Psoas muscle (tissue), 7 donors: ENCODE measurements at regions not wholly inside any gene's neighbourhood (a gene's known extent, or its start where the extent isn't known, plus 50 kb on each side); places are given as distances from the start of the nearest gene placed in this dataset.

ENCODE experiments used
- ATAC-seq, 4 donors: fragments of 200-7000 bp; cut with Tn5 transposase; one replicate each; pipeline ENCODE4 v1.9.1; 2020; ENCODE audit warnings: moderate library complexity in 3 of 4, mild to moderate bottlenecking in 2 of 4
- DNase-seq, 2 donors: peaks; one replicate each; pipeline ENCODE4 v3.0.0-alpha.2; 2020
- H3K27ac ChIP-seq: fragments of 200-600 bp; one replicate; pipeline ENCODE4 v1.8.0; 2022
- H3K27me3 ChIP-seq, 3 donors: fragments of 200-600 bp in 1 of 3; one replicate each; pipeline versions ENCODE4 v1.6.1 to v1.8.0; 2013 to 2022; ENCODE audit warnings: low read length in 2 of 3, mild to moderate bottlenecking in 2 of 3, moderate library complexity in 1 of 3; ENCODE audit not compliant: insufficient read depth in 3 of 3
- H3K36me3 ChIP-seq, 2 donors: fragments of 200-600 bp in 1 of 2; one replicate each; pipeline versions ENCODE4 v1.6.1 to v1.8.0; 2013 to 2022; ENCODE audit warnings: low read depth in 1 of 2, mild to moderate bottlenecking in 1 of 2, moderate library complexity in 1 of 2; ENCODE audit not compliant: insufficient read depth in 1 of 2
- H3K4me1 ChIP-seq: fragments of 200-600 bp; one replicate; pipeline ENCODE4 v1.8.0; 2022
- H3K4me3 ChIP-seq: fragments of 200-600 bp; one replicate; pipeline ENCODE4 v1.8.0; 2022; ENCODE audit warnings: mild to moderate bottlenecking
- H3K9me3 ChIP-seq: fragments of 200-600 bp; one replicate; pipeline ENCODE4 v1.8.0; 2022
- WGBS, 3 donors: extraction: QIAGEN DNeasy Blood & Tissue Kit; methylation state at CpG; one replicate each; pipeline versions ENCODE4 v1.1.6 to v1.1.7; 2013; 5-methylcytosine and 5-hydroxymethylcytosine counted together
- intact Hi-C, 2 donors: fragments of 100-400 bp; cut with DNase I; formaldehyde crosslinking; loops; one replicate each; pipeline versions ENCODE4 v1.11.0 to v1.14.2; 2022
- TF ChIP-seq, protein P1 (sequence below): fragments of 200-600 bp; IDR thresholded peaks from one replicate; pipeline ENCODE4 v1.8.0; 2022; ENCODE audit warnings: antibody characterized with exemption
- donor health status: healthy with polysubstance abuse.
- donor health status: DM: no; HTN: no; CAD: no; lungs with moderate emphysema.
- donor health status: Bipolar disorder and iron deficiency.
- donor health status: healthy.
- donor health status: DM: yes; HTN: yes; CAD: no.
- donor health status: DM: no; HTN: no; CAD: no.
- donor health status: DM: yes; HTN: yes; CAD: no.

DNA sequence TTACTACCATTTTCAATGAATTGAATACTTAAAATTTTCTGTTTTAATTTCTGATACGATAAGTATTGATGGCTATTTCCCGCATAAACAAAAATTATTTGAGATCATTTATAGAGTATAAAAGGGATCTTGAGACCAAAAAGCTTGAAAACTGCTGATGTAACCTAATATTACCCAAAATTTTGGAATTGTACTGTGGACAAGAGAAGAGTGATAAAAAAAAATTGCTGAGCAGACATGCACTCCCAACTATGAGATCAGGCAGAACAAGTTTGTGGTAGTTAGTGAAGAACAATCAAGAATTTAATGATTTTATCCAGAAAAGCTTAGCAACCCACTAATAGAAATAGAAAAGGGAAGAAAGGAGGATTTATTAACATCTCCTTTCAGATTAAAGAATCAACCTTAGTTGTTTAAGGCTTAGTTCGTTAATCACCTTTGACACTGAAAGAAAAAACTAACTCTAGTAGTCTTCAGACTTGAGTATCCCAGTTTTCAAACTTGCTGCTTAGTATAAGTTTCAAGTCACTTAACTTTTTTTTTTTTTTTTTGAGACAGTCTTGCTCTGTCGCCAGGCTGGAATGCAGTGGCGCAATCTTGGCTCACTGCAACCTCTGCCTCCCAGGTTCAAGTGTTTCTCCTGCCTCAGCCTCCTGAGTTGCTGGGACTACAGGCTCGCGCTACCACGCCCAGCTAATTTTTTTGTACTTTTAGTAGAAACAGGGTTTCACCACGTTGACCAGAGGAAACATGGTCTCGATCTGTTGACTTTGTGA is 50.6 kb upstream of the ZC3HAV1 start:
- TF ChIP-seq, protein P1, sequence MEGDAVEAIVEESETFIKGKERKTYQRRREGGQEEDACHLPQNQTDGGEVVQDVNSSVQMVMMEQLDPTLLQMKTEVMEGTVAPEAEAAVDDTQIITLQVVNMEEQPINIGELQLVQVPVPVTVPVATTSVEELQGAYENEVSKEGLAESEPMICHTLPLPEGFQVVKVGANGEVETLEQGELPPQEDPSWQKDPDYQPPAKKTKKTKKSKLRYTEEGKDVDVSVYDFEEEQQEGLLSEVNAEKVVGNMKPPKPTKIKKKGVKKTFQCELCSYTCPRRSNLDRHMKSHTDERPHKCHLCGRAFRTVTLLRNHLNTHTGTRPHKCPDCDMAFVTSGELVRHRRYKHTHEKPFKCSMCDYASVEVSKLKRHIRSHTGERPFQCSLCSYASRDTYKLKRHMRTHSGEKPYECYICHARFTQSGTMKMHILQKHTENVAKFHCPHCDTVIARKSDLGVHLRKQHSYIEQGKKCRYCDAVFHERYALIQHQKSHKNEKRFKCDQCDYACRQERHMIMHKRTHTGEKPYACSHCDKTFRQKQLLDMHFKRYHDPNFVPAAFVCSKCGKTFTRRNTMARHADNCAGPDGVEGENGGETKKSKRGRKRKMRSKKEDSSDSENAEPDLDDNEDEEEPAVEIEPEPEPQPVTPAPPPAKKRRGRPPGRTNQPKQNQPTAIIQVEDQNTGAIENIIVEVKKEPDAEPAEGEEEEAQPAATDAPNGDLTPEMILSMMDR, result no peak
- Histone ChIP-seq H3K4me3 (no peak overlapping the region), H3K9me3 (peaks cover 4% of the 10 kb centered on the region), H3K27ac (no peak overlapping the region), H3K27me3 (no peaks in the 10 kb centered on the region), H3K36me3 (no peaks in the 10 kb centered on the region), H3K4me1 (no peaks in the 10 kb centered on the region)
- ATAC-seq, result no peak
- DNase-seq, result no peak
- 96 to 97% (median 97%) methylated on average over 10 of the region's 10 CpGs for WGBS, 3 donors
- intact Hi-C loops, result loop anchor here in 1 of 2 donors (10.0 kb wide), 1 partner anchor 65 kb away; no protein-coding TSS in a partner anchor

GRCh38 chr7:139168479-139168878 is 59.0 kb upstream of the ZC3HAV1 start:
- ATAC-seq, result no peak
- H3K27me3 ChIP-seq, result no peaks in the 10 kb centered on the region
- no peak overlapping the region for H3K27ac ChIP-seq
- no peaks in the 10 kb centered on the region for H3K4me1 ChIP-seq
- no peak for DNase-seq
- 90 to 92% (median 91%) methylated on average over 3 of the region's 3 CpGs for WGBS, 3 donors
- no peak overlapping the region for H3K4me3 ChIP-seq
- TF ChIP-seq, protein P1, result no peak
- H3K36me3 ChIP-seq, result peaks cover 0 to 4% of the 10 kb centered on the region in 2 donors
- H3K9me3 ChIP-seq, result no peaks in the 10 kb centered on the region
- intact Hi-C loops, result no loop called here

DNA sequence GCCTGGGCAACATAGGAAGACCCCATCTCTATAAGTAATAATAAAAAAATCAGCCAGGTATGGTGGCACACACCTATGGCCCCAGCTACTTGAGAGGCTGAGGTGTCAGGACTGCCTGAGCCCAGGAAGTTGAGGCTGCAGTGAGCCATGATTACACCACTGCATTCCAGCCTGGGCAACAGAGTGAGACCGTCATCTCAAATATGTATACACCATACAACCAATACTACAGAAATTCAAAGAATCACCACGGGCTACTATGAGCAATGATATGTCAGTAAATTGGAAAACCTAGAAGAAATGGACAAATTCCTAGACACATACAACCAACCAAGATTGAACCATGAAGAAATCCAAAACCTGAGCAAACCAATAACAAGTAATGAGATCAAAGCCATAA is 60.3 kb upstream of the ZC3HAV1 start:
- H3K9me3 ChIP-seq, result no peaks in the 10 kb centered on the region
- H3K36me3 ChIP-seq, result peaks cover 0 to 4% of the 10 kb centered on the region in 2 donors
- 95 to 100% (median 96%) methylated on average over 2 of the region's 2 CpGs for WGBS, 3 donors
- no peak for ATAC-seq
- TF ChIP-seq, protein P1, result no peak
- no peak overlapping the region for H3K4me3 ChIP-seq
- no peaks in the 10 kb centered on the region for H3K4me1 ChIP-seq
- no peaks in the 10 kb centered on the region for H3K27me3 ChIP-seq
- no peak overlapping the region for H3K27ac ChIP-seq
- intact Hi-C loops, result no loop called here
- DNase-seq, result no peak

DNA sequence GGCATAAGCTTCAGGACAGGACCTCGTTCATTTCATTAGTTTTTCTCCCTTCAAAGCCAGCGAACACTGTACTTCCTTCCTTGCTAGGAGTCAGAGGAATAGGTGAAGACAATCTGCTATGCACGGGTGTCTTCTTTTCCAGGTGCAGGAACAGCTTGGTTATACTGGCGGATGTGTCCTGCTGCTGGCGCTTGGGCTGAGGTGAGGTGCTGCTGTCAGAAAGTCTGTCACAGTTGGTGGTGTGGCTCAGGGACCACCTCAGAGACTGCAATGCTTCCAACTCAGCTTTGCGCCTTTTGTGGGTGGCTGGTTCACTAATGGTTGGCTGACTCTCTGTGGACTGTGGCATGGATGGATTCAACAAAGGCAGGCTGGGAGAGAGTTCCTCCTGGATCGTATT is 58.3 kb upstream of the UBN2 start:
- no peak overlapping the region for H3K27ac ChIP-seq
- no peaks in the 10 kb centered on the region for H3K27me3 ChIP-seq
- H3K9me3 ChIP-seq, result no peaks in the 10 kb centered on the region
- intact Hi-C loops, result no loop called here
- ATAC-seq (no peak), DNase-seq (no peak)
- WGBS, 3 donors, result 92 to 95% (median 93%) methylated on average over 7 of the region's 7 CpGs
- no peaks in the 10 kb centered on the region for H3K4me1 ChIP-seq
- H3K36me3 ChIP-seq, result peaks cover 0 to 4% of the 10 kb centered on the region in 2 donors
- H3K4me3 ChIP-seq, result no peak overlapping the region
- TF ChIP-seq, protein P1, result no peak

GRCh38 chr7:139177696-139178095 is 53.3 kb upstream of the UBN2 start:
- no peaks in the 10 kb centered on the region for H3K4me1 ChIP-seq
- peaks cover 0 to 26% of the 10 kb centered on the region in 2 donors for H3K36me3 ChIP-seq
- no peaks in the 10 kb centered on the region for H3K27me3 ChIP-seq
- TF ChIP-seq, protein P1, result no peak
- ATAC-seq (no peak), DNase-seq (no peak)
- 75 to 80% (median 76%) methylated on average over 3 of the region's 3 CpGs for WGBS, 3 donors
- H3K27ac ChIP-seq, result no peak overlapping the region
- intact Hi-C loops, result no loop called here
- no peaks in the 10 kb centered on the region for H3K9me3 ChIP-seq
- no peak overlapping the region for H3K4me3 ChIP-seq
